Uterus (tissue), 2 donors: ENCODE measurements at regions not wholly inside any gene's neighbourhood (a gene's known extent, or its start where the extent isn't known, plus 50 kb on each side); places are given as distances from the start of the nearest gene placed in this dataset.
"Not testable (repeated sequence)": the region's sequence is repeated elsewhere in the genome, so short reads cannot be mapped to it uniquely, and the experiment has no call there.

Source experiments
- POLR2A ChIP-seq, 2 donors: fragments of 450-650 bp; IDR thresholded peaks; one replicate each; pipeline ENCODE4 v1.6.1; 2016; ENCODE audit warnings: antibody characterized with exemption in 2 of 2, mild to moderate bottlenecking in 1 of 2, moderate library complexity in 1 of 2
- TF ChIP-seq, protein P1 (sequence below), 4 experiments: fragments of 200-600 bp in 2 of 4; fragments of 450-650 bp in 2 of 4; sonication (generic) in 2 of 4; IDR thresholded peaks; one replicate each; pipeline ENCODE4 v1.5.1; 2016 to 2019; ENCODE audit warnings: antibody characterized with exemption in 4 of 4, mild to moderate bottlenecking in 2 of 4, moderate library complexity in 1 of 4

DNA sequence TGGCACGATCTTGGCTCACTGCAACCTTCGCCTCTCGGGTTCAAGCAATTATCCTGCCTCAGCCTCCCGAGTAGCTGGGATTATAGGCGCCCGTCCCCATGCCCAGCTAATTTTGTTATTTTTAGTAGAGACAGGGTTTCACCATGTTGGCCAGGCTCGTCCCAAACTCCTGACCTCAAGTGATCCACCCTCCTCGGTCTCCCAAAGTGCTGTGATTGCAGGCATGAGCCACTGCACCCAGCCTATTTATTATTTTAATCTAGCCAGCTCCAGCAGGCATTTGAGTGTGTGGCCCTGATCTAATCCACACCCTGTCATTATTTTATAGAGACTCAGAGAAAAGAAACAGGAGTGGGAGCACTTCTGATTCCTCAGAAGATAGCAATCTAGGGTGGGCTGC is 66.4 kb upstream of the ABHD2 start:
- TF ChIP-seq, protein P1, sequence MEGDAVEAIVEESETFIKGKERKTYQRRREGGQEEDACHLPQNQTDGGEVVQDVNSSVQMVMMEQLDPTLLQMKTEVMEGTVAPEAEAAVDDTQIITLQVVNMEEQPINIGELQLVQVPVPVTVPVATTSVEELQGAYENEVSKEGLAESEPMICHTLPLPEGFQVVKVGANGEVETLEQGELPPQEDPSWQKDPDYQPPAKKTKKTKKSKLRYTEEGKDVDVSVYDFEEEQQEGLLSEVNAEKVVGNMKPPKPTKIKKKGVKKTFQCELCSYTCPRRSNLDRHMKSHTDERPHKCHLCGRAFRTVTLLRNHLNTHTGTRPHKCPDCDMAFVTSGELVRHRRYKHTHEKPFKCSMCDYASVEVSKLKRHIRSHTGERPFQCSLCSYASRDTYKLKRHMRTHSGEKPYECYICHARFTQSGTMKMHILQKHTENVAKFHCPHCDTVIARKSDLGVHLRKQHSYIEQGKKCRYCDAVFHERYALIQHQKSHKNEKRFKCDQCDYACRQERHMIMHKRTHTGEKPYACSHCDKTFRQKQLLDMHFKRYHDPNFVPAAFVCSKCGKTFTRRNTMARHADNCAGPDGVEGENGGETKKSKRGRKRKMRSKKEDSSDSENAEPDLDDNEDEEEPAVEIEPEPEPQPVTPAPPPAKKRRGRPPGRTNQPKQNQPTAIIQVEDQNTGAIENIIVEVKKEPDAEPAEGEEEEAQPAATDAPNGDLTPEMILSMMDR (IDR thresholded peaks at IDR 0.05) = not testable (repeated sequence)
- not testable (repeated sequence) for TF ChIP-seq POLR2A (IDR thresholded peaks at IDR 0.05)
